ENCODE measurements at regions not wholly inside any gene's neighbourhood (a gene's known extent, or its start where the extent isn't known, plus 50 kb on each side); places are given as distances from the start of the nearest gene placed in this dataset.
A peak's percentile ranks its signal among the peaks of the same experiment; 100 is the strongest.

DNA sequence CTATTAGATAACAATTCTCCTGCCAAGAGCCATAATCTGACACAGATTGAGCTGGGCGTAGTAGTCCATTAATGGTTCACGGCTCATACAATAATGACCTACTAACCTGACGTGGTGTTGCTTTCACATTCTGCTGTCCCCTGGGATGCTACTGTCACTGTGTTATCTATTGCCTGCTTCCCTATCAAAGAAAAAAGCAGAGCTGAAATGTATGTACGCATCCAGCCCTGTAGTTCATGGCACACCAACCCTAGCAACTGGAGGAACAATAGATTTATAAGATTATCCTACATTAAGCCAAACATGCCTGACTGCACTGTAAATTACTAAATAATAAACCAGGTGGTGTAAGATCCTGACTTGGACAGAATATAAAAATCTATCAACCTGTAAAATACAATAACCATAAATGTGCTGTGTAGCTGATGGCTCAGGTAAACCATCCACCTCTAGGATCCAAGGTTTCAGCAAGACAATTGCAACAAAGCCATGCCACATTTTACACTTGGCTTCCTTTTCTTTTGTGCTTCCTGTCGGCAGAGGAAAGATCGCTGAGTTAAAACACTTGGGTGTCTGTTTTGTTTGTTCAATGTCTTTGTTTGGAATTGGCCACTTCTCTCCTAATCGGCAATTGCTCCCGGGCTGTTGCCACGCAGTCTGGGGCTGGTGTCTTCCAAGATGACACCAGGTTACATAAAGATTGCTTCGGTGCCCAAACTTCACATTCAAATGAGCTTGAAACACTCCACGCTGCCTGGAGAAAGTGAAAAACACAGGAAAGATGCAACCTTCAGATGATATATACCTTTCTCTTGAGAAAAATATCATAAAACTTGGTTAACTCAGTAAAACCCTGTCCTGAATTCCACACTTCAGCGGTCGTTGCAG is 143.9 kb upstream of the MGMT start:
- H3K36me3 Mint-ChIP-seq (ENCODE audit: unreplicated experiment), result no peaks in the 10 kb centered on the region
- H3K27ac Mint-ChIP-seq (ENCODE audit: unreplicated experiment), result peak overlapping the region; percentile 89
- DNase-seq, result no peak
- TF ChIP-seq, protein P1, sequence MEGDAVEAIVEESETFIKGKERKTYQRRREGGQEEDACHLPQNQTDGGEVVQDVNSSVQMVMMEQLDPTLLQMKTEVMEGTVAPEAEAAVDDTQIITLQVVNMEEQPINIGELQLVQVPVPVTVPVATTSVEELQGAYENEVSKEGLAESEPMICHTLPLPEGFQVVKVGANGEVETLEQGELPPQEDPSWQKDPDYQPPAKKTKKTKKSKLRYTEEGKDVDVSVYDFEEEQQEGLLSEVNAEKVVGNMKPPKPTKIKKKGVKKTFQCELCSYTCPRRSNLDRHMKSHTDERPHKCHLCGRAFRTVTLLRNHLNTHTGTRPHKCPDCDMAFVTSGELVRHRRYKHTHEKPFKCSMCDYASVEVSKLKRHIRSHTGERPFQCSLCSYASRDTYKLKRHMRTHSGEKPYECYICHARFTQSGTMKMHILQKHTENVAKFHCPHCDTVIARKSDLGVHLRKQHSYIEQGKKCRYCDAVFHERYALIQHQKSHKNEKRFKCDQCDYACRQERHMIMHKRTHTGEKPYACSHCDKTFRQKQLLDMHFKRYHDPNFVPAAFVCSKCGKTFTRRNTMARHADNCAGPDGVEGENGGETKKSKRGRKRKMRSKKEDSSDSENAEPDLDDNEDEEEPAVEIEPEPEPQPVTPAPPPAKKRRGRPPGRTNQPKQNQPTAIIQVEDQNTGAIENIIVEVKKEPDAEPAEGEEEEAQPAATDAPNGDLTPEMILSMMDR (IDR thresholded peaks at IDR 0.05; ENCODE audit: partially characterized antibody, unreplicated experiment), result no peak
- H3K4me3 Mint-ChIP-seq (ENCODE audit: unreplicated experiment), result peak overlapping the region; percentile 5
- peaks cover 25% of the 10 kb centered on the region for H3K4me1 Mint-ChIP-seq (ENCODE audit: low read depth, unreplicated experiment)
- H3K27me3 Mint-ChIP-seq (ENCODE audit: unreplicated experiment), result no peaks in the 10 kb centered on the region
- peaks cover 4% of the 10 kb centered on the region for H3K9me3 Mint-ChIP-seq (ENCODE audit: unreplicated experiment)

DNA sequence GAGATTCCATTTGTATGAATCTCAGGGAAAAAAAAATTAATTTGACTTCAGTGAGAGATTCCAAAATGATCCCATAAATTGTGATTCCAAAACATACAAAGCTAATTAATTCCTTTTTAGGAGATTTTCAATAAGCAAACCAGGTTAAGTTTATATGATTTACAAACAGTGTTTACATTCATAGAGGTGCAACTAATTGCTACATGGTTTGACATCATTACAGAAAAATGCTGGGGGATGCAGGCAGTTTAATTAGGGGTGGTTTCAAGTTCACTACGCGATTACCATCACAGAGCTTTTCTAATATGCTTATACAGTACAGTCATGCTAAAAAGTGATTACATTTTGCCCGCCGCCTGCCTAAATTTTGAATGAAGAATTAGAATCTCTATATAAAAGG is 143.2 kb upstream of the MGMT start:
- Mint-ChIP-seq H3K36me3 (ENCODE audit: unreplicated experiment) (no peaks in the 10 kb centered on the region), H3K4me3 (ENCODE audit: unreplicated experiment) (no peak overlapping the region), H3K4me1 (ENCODE audit: low read depth, unreplicated experiment) (peaks cover 31% of the 10 kb centered on the region), H3K27ac (ENCODE audit: unreplicated experiment) (no peak overlapping the region), H3K9me3 (ENCODE audit: unreplicated experiment) (peaks cover 4% of the 10 kb centered on the region), H3K27me3 (ENCODE audit: unreplicated experiment) (no peaks in the 10 kb centered on the region)
- no peak for DNase-seq
- TF ChIP-seq, protein P1 (IDR thresholded peaks at IDR 0.05; ENCODE audit: partially characterized antibody, unreplicated experiment), result no peak

DNA sequence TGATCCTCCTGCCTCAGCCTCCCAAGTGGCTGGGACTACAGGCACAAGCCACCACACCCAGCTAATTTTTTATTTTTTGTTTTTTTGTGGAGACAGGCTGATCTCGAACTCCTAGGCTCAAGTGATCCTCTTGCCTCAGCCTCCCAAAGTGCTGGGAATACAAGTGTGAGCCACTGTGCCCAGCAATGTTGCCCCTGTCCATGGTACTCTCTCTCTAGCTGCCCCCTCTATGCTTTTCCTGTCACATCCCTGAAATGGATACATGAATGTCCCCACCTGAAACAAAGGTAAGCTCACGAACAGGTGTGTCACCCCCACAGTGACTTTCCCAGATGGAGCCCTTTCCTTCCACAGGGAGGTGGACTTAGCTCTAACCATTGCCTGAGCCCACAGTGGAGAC is 141.1 kb upstream of the MGMT start:
- peaks cover 2% of the 10 kb centered on the region for H3K9me3 Mint-ChIP-seq (ENCODE audit: unreplicated experiment)
- peaks cover under 1% of the 10 kb centered on the region for H3K27me3 Mint-ChIP-seq (ENCODE audit: unreplicated experiment)
- H3K4me3 Mint-ChIP-seq (ENCODE audit: unreplicated experiment), result no peak overlapping the region
- no peaks in the 10 kb centered on the region for H3K36me3 Mint-ChIP-seq (ENCODE audit: unreplicated experiment)
- DNase-seq, result no peak
- H3K27ac Mint-ChIP-seq (ENCODE audit: unreplicated experiment), result no peak overlapping the region
- TF ChIP-seq, protein P1 (IDR thresholded peaks at IDR 0.05; ENCODE audit: partially characterized antibody, unreplicated experiment), result no peak
- peaks cover 42% of the 10 kb centered on the region for H3K4me1 Mint-ChIP-seq (ENCODE audit: low read depth, unreplicated experiment)

DNA sequence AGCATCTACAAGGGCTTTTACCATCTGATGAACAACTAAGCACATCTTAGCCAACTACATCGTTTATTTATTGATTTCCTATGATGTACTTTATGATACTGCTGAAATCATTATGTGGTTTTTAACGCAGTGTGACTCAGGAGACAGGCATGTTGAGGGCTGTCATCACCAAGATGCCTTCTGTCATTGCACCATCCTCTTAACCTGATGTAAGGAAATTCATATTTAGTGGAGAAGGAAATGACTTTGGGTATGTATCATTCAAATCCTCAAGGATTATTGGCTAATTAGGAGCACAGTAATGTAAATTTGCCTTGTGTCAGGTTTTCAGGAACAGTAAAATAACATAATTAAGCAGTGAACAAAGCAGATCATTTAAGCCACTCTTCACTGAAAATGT is 138.5 kb upstream of the MGMT start:
- DNase-seq, result no peak
- TF ChIP-seq, protein P1 (IDR thresholded peaks at IDR 0.05; ENCODE audit: partially characterized antibody, unreplicated experiment), result no peak
- no peaks in the 10 kb centered on the region for H3K36me3 Mint-ChIP-seq (ENCODE audit: unreplicated experiment)
- no peak overlapping the region for H3K4me3 Mint-ChIP-seq (ENCODE audit: unreplicated experiment)
- peak overlapping the region; percentile 71 for H3K27ac Mint-ChIP-seq (ENCODE audit: unreplicated experiment)
- peaks cover 7% of the 10 kb centered on the region for H3K9me3 Mint-ChIP-seq (ENCODE audit: unreplicated experiment)
- peaks cover 48% of the 10 kb centered on the region for H3K4me1 Mint-ChIP-seq (ENCODE audit: low read depth, unreplicated experiment)
- H3K27me3 Mint-ChIP-seq (ENCODE audit: unreplicated experiment), result peaks cover 3% of the 10 kb centered on the region

DNA sequence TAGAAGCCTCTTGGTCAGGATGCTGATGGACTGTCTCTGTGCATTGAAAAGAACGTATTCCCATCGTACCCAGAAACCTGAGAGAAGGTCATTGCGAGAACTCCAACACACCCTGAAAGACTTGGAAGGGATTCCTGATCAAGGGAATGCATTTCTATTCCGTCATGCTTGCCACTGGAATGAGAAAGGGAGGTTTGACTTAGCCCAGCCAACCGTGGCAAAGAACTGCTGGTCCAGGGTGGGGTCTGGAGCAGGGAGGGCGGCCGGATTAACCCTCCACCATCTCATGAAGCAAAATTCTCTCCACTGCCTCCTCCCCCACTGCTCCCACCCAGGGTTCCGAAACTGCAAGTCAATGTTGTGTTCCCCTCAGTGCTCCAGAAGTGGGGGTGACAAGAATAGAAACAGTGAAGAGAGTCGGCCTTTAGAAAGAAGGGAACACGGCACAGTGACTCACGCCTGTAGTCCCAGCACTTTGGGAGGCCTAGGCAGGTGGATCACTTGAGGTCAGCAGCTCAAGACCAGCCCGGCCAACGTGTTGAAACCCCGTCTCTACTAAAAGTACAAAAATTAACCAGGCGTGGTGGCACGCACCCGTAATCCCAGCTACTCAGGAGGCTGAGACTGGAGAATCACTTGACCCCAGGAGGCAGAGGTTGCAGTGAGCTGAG is 137.5 kb upstream of the MGMT start:
- DNase-seq, result no peak
- Mint-ChIP-seq H3K27me3 (ENCODE audit: unreplicated experiment) (peaks cover 3% of the 10 kb centered on the region), H3K4me1 (ENCODE audit: low read depth, unreplicated experiment) (peaks cover 48% of the 10 kb centered on the region), H3K4me3 (ENCODE audit: unreplicated experiment) (no peak overlapping the region), H3K36me3 (ENCODE audit: unreplicated experiment) (no peaks in the 10 kb centered on the region), H3K9me3 (ENCODE audit: unreplicated experiment) (peaks cover 11% of the 10 kb centered on the region), H3K27ac (ENCODE audit: unreplicated experiment) (peak overlapping the region; percentile 50)
- TF ChIP-seq, protein P1 (IDR thresholded peaks at IDR 0.05; ENCODE audit: partially characterized antibody, unreplicated experiment), result no peak
